ENCODE measurements at regions not wholly inside any gene's neighbourhood (a gene's known extent, or its start where the extent isn't known, plus 50 kb on each side); places are given as distances from the start of the nearest gene placed in this dataset.
A peak's percentile ranks its signal among the peaks of the same experiment; 100 is the strongest.
"Not testable (repeated sequence)": the region's sequence is repeated elsewhere in the genome, so short reads cannot be mapped to it uniquely, and the experiment has no call there.

- Histone ChIP-seq H3K27me3 (ENCODE audit: insufficient read depth, low read length) (no peaks in the 10 kb centered on the region), H3K9me3 (ENCODE audit: insufficient read depth, low read depth, low read length) (no peaks in the 10 kb centered on the region), H4K20me1 (ENCODE audit: insufficient read depth, low read length) (no peaks in the 10 kb centered on the region), H3K79me2 (ENCODE audit: insufficient read depth, low read length) (no peaks in the 10 kb centered on the region), H3K4me2 (ENCODE audit: low read length) (no peak overlapping the region), H2AFZ (ENCODE audit: low read depth, low read length) (no peak overlapping the region), H3K9ac (ENCODE audit: low read length) (no peak overlapping the region), H3K36me3 (ENCODE audit: insufficient read depth, low read length) (no peaks in the 10 kb centered on the region), H3K4me1 (ENCODE audit: insufficient read depth, low read length) (peaks cover 4% of the 10 kb centered on the region), H3K4me3 (ENCODE audit: insufficient read depth, low read depth, low read length) (no peak overlapping the region), H3K27ac (ENCODE audit: low read depth, low read length) (no peak overlapping the region)
- no peak overlapping the region for H3K4me3 Mint-ChIP-seq (ENCODE audit: unreplicated experiment)
- H3K27ac Mint-ChIP-seq (ENCODE audit: unreplicated experiment) = no peak overlapping the region
- H3K36me3 Mint-ChIP-seq (ENCODE audit: low read depth, unreplicated experiment) = no peaks in the 10 kb centered on the region
- DNase-seq (ENCODE audit: low read depth) (no peak), FAIRE-seq (no peak)
- no peaks in the 10 kb centered on the region for H3K9me3 Mint-ChIP-seq (ENCODE audit: unreplicated experiment)
- no peak for TF ChIP-seq EZH2 (IDR thresholded peaks at IDR 0.05; ENCODE audit: insufficient read depth, low read length)
- TF ChIP-seq CTCF (IDR thresholded peaks at IDR 0.05; ENCODE audit: insufficient read depth, low read depth, low read length) = no peak
- peaks cover 2% of the 10 kb centered on the region for H3K4me1 Mint-ChIP-seq (ENCODE audit: low read depth, unreplicated experiment)
- no peaks in the 10 kb centered on the region for H3K27me3 Mint-ChIP-seq (ENCODE audit: low read depth, unreplicated experiment)
These were observed 109.3 kb downstream of the ZIC1 start for GRCh38 chr3:147518465-147518864.

GRCh38 chr3:147521646-147522045 lies 112.5 kb downstream of the ZIC1 start:
- no peaks in the 10 kb centered on the region for H3K36me3 ChIP-seq (ENCODE audit: insufficient read depth, low read length)
- peak overlapping the region; percentile 15 for H3K4me2 ChIP-seq (ENCODE audit: low read length)
- no peak overlapping the region for H3K27ac Mint-ChIP-seq (ENCODE audit: unreplicated experiment)
- H3K79me2 ChIP-seq (ENCODE audit: insufficient read depth, low read length) = no peaks in the 10 kb centered on the region
- TF ChIP-seq EZH2 (IDR thresholded peaks at IDR 0.05; ENCODE audit: insufficient read depth, low read length) (no peak), CTCF (IDR thresholded peaks at IDR 0.05; ENCODE audit: insufficient read depth, low read depth, low read length) (no peak)
- no peaks in the 10 kb centered on the region for H3K36me3 Mint-ChIP-seq (ENCODE audit: low read depth, unreplicated experiment)
- no peaks in the 10 kb centered on the region for H4K20me1 ChIP-seq (ENCODE audit: insufficient read depth, low read length)
- no peaks in the 10 kb centered on the region for H3K27me3 ChIP-seq (ENCODE audit: insufficient read depth, low read length)
- FAIRE-seq (no peak), DNase-seq (ENCODE audit: low read depth) (peak; percentile 65)
- H3K4me3 Mint-ChIP-seq (ENCODE audit: unreplicated experiment) = no peak overlapping the region
- no peak overlapping the region for H3K9ac ChIP-seq (ENCODE audit: low read length)
- no peak overlapping the region for H3K4me3 ChIP-seq (ENCODE audit: insufficient read depth, low read depth, low read length)
- peaks cover 2% of the 10 kb centered on the region for H3K4me1 Mint-ChIP-seq (ENCODE audit: low read depth, unreplicated experiment)
- H3K9me3 ChIP-seq (ENCODE audit: insufficient read depth, low read depth, low read length) = no peaks in the 10 kb centered on the region
- H3K9me3 Mint-ChIP-seq (ENCODE audit: unreplicated experiment) = no peaks in the 10 kb centered on the region
- H2AFZ ChIP-seq (ENCODE audit: low read depth, low read length) = no peak overlapping the region
- H3K4me1 ChIP-seq (ENCODE audit: insufficient read depth, low read length) = peaks cover 4% of the 10 kb centered on the region
- H3K27ac ChIP-seq (ENCODE audit: low read depth, low read length) = no peak overlapping the region
- no peaks in the 10 kb centered on the region for H3K27me3 Mint-ChIP-seq (ENCODE audit: low read depth, unreplicated experiment)

GRCh38 chr3:147522780-147523179 lies 113.6 kb downstream of the ZIC1 start:
- H3K4me1 Mint-ChIP-seq (ENCODE audit: low read depth, unreplicated experiment); FAIRE-seq; H4K20me1 ChIP-seq (ENCODE audit: insufficient read depth, low read length); H3K27ac ChIP-seq (ENCODE audit: low read depth, low read length); H3K27ac Mint-ChIP-seq (ENCODE audit: unreplicated experiment); H3K9ac ChIP-seq (ENCODE audit: low read length); H3K27me3 Mint-ChIP-seq (ENCODE audit: low read depth, unreplicated experiment); H3K27me3 ChIP-seq (ENCODE audit: insufficient read depth, low read length); H3K4me3 ChIP-seq (ENCODE audit: insufficient read depth, low read depth, low read length); H3K4me1 ChIP-seq (ENCODE audit: insufficient read depth, low read length); H3K9me3 Mint-ChIP-seq (ENCODE audit: unreplicated experiment); DNase-seq (ENCODE audit: low read depth); H3K9me3 ChIP-seq (ENCODE audit: insufficient read depth, low read depth, low read length); H3K79me2 ChIP-seq (ENCODE audit: insufficient read depth, low read length); H2AFZ ChIP-seq (ENCODE audit: low read depth, low read length); H3K36me3 ChIP-seq (ENCODE audit: insufficient read depth, low read length); H3K4me3 Mint-ChIP-seq (ENCODE audit: unreplicated experiment); H3K4me2 ChIP-seq (ENCODE audit: low read length); H3K36me3 Mint-ChIP-seq (ENCODE audit: low read depth, unreplicated experiment): not testable (repeated sequence)
